Mammary epithelial cell (primary cell): ENCODE measurements at regions not wholly inside any gene's neighbourhood (a gene's known extent, or its start where the extent isn't known, plus 50 kb on each side); places are given as distances from the start of the nearest gene placed in this dataset.

Source experiments
- CTCF ChIP-seq, 2 donors: IDR thresholded peaks in 1 of 2; conservative IDR thresholded peaks in 1 of 2; 2 replicates each; pipeline ENCODE4 v1.5.1; 2011 to 2012; ENCODE audit warnings: inconsistent platforms in 2 of 2, low read length in 2 of 2, mild to moderate bottlenecking in 2 of 2, control low read depth in 1 of 2, low read depth in 1 of 2; ENCODE audit not compliant: insufficient read depth in 1 of 2; ENCODE audit errors: extremely low read depth in 1 of 2
- EZH2 ChIP-seq: IDR thresholded peaks from 2 replicates; pipeline ENCODE4 v1.6.1; 2012; ENCODE audit warnings: low read length, inconsistent platforms, borderline replicate concordance

GRCh38 chr3:162171970-162172369, 675.4 kb downstream of the OTOL1 start:
- TF ChIP-seq CTCF (conservative IDR thresholded peaks at IDR 0.05 in 1 of 2, IDR thresholded peaks at IDR 0.05 in 1 of 2; ENCODE audit: extremely low read depth in 1 of 2, insufficient read depth in 1 of 2, low read depth in 1 of 2, low read length in 2 of 2) (no peak), EZH2 (no peak)
